ENCODE measurements at regions not wholly inside any gene's neighbourhood (a gene's known extent, or its start where the extent isn't known, plus 50 kb on each side); places are given as distances from the start of the nearest gene placed in this dataset.

DNA sequence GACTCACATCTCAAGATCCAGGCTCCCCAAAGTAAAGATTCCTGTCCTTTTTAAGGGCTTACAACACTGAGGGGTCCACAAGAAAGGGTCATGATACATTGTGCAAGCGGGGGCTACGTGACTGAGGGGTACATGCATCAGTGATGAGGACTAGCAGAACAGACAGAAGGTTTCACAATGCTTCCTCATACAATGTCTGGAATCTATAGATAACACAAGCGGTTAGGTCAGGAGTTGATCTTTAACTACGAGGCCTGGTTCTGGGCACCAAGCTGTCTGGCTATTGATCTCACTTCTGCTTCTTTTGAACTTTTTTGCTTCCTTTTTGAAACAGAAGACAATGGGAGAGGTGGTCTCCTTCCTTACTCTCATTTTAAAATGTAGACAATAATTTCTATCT, 718.6 kb downstream of the AMY1C start:
- Histone ChIP-seq H3K79me2 (ENCODE audit: insufficient read depth, low read length) (no peaks in the 10 kb centered on the region), H3K27me3 (ENCODE audit: insufficient read depth, low read length, poor library complexity, severe bottlenecking) (no peaks in the 10 kb centered on the region), H3K4me3 (ENCODE audit: low read length, poor library complexity, severe bottlenecking) (no peak overlapping the region), H3K4me1 (ENCODE audit: insufficient read depth, low read length, poor library complexity, severe bottlenecking) (no peaks in the 10 kb centered on the region), H3K4me2 (ENCODE audit: low read depth, low read length, poor library complexity, severe bottlenecking) (no peak overlapping the region), H2AFZ (ENCODE audit: low read length) (no peak overlapping the region), H3K36me3 (ENCODE audit: insufficient read depth, low read length) (no peaks in the 10 kb centered on the region), H3K9me2 (replicated peaks; ENCODE audit: low read depth, low read length) (no peaks in the 10 kb centered on the region), H3K9ac (ENCODE audit: low read depth, low read length, poor library complexity, severe bottlenecking) (no peak overlapping the region), H3K9me3 (ENCODE audit: insufficient read depth, low read depth, low read length) (no peaks in the 10 kb centered on the region; the same call in 1 of the 2 replicates), H4K20me1 (ENCODE audit: insufficient read depth, low read length, poor library complexity, severe bottlenecking) (no peaks in the 10 kb centered on the region), H3F3A (ENCODE audit: low read depth) (no peaks in the 10 kb centered on the region)
- no peak for TF ChIP-seq EZH2phosphoT487 (IDR thresholded peaks at IDR 0.05; ENCODE audit: borderline replicate concordance)
- TF ChIP-seq, protein P1, sequence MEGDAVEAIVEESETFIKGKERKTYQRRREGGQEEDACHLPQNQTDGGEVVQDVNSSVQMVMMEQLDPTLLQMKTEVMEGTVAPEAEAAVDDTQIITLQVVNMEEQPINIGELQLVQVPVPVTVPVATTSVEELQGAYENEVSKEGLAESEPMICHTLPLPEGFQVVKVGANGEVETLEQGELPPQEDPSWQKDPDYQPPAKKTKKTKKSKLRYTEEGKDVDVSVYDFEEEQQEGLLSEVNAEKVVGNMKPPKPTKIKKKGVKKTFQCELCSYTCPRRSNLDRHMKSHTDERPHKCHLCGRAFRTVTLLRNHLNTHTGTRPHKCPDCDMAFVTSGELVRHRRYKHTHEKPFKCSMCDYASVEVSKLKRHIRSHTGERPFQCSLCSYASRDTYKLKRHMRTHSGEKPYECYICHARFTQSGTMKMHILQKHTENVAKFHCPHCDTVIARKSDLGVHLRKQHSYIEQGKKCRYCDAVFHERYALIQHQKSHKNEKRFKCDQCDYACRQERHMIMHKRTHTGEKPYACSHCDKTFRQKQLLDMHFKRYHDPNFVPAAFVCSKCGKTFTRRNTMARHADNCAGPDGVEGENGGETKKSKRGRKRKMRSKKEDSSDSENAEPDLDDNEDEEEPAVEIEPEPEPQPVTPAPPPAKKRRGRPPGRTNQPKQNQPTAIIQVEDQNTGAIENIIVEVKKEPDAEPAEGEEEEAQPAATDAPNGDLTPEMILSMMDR (conservative IDR thresholded peaks at IDR 0.05; ENCODE audit: low read length) = no peak

DNA sequence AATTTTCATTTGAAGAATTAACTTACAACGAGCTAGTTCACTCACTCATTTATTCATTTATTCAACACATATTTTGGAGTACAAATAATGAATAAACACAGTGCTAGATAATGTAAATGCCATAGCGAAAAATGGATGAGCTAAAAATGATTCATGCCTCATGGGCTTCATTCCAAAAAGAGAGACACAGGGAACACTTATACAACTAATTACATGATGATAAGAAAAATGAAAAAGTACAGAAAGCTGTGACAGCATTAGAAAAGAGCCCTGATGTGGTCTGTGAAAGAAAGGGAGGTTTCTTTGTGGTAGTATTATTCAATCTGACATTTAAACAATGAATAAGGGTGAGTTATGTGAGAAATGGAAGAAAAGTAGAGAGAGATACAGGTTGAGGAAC, 726.4 kb downstream of the AMY1C start:
- H3K4me2 ChIP-seq (ENCODE audit: low read depth, low read length, poor library complexity, severe bottlenecking) = no peak overlapping the region
- H3K4me1 ChIP-seq (ENCODE audit: insufficient read depth, low read length, poor library complexity, severe bottlenecking) = no peaks in the 10 kb centered on the region
- H3K79me2 ChIP-seq (ENCODE audit: insufficient read depth, low read length) = no peaks in the 10 kb centered on the region
- no peaks in the 10 kb centered on the region for H3K9me3 ChIP-seq (ENCODE audit: insufficient read depth, low read depth, low read length)
- no peak overlapping the region for H3K9ac ChIP-seq (ENCODE audit: low read depth, low read length, poor library complexity, severe bottlenecking)
- no peaks in the 10 kb centered on the region for H4K20me1 ChIP-seq (ENCODE audit: insufficient read depth, low read length, poor library complexity, severe bottlenecking)
- H2AFZ ChIP-seq (ENCODE audit: low read length) = no peak overlapping the region
- TF ChIP-seq, protein P1 (conservative IDR thresholded peaks at IDR 0.05; ENCODE audit: low read length) = no peak
- no peak for TF ChIP-seq EZH2phosphoT487 (IDR thresholded peaks at IDR 0.05; ENCODE audit: borderline replicate concordance)
- H3F3A ChIP-seq (ENCODE audit: low read depth) = no peaks in the 10 kb centered on the region
- no peak overlapping the region for H3K4me3 ChIP-seq (ENCODE audit: low read length, poor library complexity, severe bottlenecking)
- H3K9me2 ChIP-seq (replicated peaks; ENCODE audit: low read depth, low read length) = no peaks in the 10 kb centered on the region
- no peaks in the 10 kb centered on the region for H3K27me3 ChIP-seq (ENCODE audit: insufficient read depth, low read length, poor library complexity, severe bottlenecking)
- H3K36me3 ChIP-seq (ENCODE audit: insufficient read depth, low read length) = no peaks in the 10 kb centered on the region

DNA sequence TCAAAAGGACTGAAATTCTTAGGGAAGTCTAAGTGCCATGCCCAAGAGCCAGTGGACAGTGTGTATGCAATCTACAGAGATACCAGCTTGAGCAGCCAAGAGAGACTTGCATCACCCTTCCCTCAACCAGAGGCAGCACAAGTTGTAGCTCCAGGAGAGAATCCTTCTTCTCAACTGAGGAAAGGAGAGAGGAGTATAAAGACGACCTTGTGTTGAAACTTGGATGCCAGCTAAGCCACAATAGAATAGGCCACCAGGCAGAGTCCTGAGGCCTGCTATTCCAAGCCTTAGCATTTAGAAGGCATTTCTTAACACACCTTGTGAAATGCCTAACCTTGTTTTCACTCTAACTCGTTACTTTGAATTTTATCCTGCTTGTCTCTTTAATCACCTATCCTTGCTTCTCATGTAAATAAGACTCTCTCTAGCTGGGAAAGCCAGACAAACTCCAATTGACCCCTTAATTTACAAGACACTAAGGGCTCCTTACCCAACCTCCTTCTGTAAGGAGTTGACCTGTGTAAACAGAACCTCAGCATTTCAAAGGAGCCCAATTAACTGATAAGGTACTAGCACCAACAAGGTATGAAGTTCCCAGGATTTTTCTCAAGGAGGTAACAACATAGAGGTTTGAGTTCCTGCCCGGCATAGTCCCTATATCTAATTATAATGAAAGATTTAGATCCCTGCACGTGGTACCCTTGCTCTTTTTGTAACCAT, 738.8 kb downstream of the AMY1C start:
- Histone ChIP-seq H3K79me2 (ENCODE audit: insufficient read depth, low read length) (no peaks in the 10 kb centered on the region), H4K20me1 (ENCODE audit: insufficient read depth, low read length, poor library complexity, severe bottlenecking) (no peaks in the 10 kb centered on the region), H3K36me3 (ENCODE audit: insufficient read depth, low read length) (no peaks in the 10 kb centered on the region), H3K27me3 (ENCODE audit: insufficient read depth, low read length, poor library complexity, severe bottlenecking) (no peaks in the 10 kb centered on the region), H3K9me2 (replicated peaks; ENCODE audit: low read depth, low read length) (no peaks in the 10 kb centered on the region), H3K9ac (ENCODE audit: low read depth, low read length, poor library complexity, severe bottlenecking) (no peak overlapping the region), H3K9me3 (ENCODE audit: insufficient read depth, low read depth, low read length) (no peaks in the 10 kb centered on the region), H3K4me1 (ENCODE audit: insufficient read depth, low read length, poor library complexity, severe bottlenecking) (no peaks in the 10 kb centered on the region), H3F3A (ENCODE audit: low read depth) (no peaks in the 10 kb centered on the region), H2AFZ (ENCODE audit: low read length) (no peak overlapping the region), H3K4me3 (ENCODE audit: low read length, poor library complexity, severe bottlenecking) (no peak overlapping the region), H3K4me2 (ENCODE audit: low read depth, low read length, poor library complexity, severe bottlenecking) (no peak overlapping the region)
- TF ChIP-seq, protein P1 (conservative IDR thresholded peaks at IDR 0.05; ENCODE audit: low read length) = no peak
- no peak for TF ChIP-seq EZH2phosphoT487 (IDR thresholded peaks at IDR 0.05; ENCODE audit: borderline replicate concordance)
